HG03432 (cell line): ENCODE measurements at regions not wholly inside any gene's neighbourhood (a gene's known extent, or its start where the extent isn't known, plus 50 kb on each side); places are given as distances from the start of the nearest gene placed in this dataset.

Experiments
- ATAC-seq: cut with Tn5 transposase; IDR thresholded peaks from one replicate; pipeline ENCODE4 v1.9.1; 2021; ENCODE audit warnings: mild to moderate bottlenecking, moderate library complexity; ENCODE audit not compliant: unreplicated experiment

DNA sequence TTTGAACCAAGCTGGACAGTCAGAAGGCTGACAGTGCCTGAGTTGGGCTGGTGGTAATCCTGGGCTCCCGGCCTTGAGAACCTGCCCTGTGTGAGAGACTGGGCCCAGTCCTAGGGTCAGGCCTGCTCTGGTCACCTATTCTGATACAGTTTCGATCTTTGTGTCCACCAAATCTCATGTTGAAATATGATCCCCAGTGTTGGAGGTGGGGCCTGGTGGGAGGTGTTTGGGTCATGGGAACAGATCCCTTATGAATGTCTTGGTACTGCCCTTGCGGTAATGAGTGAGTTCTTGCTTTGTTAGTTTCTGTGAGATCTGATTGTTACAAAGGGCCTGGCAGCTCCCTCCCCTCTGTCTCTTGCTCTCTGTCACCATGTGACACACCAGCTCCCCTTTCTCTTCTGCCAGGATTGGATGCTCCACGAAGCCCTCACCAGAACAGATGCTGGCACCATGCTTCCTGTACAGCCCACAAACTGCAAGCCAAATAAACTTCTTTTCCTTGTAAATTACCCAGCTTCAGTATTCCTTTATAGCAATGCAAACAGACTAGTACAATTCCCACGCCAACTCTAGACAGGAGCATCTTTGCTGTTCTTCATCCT is 111.8 kb upstream of the ZNF438 start:
- no peak for ATAC-seq

GRCh38 chr10:31145986-31146385 is 114.3 kb upstream of the ZNF438 start:
- ATAC-seq = no peak

DNA sequence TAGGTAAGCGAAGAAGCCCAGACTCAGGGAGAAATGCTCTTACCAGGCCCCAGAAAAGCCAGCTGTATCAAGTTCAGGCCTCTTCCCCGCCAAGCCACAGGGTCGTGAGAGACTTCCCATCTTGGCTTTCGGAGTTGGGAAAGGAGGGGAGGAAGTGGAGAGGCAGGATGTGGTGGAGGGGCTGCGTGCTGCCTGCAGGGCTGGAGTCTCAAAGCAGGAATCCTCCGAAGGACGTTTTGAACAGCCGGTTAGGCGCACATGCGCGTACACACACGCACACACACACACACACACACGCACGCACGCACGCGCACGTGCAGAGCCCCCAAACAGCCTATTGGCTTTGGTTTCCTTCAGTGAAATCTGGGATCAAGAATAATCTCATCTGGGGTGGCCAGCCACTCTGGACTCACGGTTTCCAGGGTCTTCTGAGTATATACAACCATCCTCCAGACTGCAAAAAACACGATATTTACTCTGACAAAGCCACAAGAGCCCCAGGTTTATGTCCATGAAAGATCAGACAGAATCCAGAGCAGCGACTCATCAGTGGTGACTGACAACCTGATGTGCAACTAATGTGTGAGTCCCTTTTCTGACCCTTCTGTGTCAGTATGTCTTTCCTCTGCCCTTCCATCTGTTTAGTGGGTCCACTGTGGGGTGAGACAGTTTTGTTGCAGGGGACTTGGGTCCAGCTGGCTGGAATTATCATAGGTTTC is 115.0 kb upstream of the ZNF438 start:
- ATAC-seq = no peak

DNA sequence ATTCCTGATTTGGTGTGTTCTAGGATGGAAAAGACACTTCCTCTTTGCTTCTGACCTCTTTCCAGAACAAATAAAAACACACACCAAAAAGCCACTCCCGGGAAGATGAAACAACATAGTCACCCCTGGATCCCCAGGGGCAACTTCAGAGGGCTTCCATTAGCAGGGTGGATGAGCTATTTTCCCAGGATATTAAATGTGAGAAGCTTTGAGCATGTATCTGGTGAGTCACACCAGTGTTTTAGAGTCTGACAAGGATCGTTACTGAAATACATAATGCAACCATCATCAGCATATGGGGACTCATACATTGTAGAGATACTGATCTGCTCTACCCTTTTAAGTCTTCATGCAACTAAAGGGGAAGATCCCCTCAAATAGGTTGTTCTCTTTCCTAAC is 115.5 kb upstream of the ZNF438 start:
- ATAC-seq = no peak

DNA sequence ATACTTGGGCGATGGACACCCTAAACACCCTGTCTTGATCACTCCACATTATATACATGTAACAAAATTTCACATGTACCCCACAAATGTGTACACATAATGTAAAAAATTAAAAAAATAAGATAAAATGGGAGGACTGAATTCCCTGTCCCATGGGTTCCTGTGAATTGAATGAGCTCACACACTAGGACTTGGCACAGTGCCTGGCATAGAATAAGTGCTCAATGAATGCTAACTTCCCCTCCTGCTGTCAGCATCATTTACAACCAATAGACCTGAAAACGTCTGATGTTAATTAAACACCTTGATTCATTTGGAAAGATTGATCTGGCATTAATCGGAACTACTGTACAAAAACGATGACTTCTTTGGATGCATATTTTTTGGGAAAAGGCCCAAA is 117.3 kb upstream of the ZNF438 start:
- ATAC-seq = no peak

DNA sequence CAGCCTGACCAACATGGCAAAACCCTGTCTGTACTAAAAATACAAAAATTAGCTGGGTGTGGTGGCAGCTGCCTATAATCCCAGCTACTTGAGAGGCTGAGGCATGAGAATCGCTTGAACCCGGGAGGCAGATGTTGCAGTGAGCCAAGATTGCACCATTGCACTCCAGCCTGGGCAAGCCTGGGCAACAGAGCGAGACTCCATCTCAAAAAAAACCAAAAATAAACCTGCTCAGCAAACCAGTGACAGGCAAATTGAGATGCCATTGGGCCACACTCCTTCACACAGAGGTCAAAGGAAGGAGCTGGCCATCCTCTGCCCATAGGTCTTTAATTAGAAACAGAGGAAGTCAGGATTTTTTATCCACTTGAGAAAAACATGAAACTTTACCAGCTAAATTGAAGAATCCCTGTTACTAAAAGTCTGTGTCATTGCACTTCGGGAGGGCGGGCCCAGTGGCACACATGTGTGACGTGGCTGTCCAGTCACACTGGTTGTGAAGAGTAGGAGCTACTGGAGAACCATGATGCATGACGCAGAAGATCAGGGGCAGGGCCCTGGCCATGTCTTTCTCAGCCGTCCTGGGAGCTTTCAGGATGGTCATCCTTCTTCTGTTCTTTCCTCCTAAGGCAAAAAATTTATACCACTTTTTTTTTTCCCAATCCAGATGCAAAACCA is 118.3 kb upstream of the ZNF438 start:
- ATAC-seq = no peak

DNA sequence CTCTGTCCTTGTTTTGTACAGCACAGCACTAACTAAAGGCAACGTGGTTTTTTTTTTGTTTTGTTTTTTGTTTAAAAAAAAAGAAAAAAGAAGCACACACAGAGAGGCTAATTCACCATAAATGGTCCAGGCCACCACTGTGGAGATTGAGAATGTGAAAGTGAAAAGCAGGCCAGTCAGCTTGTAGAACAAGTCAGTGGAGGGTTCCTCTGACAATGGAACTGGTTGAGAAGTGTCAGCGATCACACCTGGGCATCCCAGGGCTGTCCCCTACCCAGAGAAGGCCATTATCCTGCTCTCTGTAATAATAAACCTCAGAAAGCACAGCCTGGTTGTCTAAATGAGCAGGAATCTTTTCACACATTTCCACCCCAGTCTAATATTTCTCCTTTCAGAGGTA is 119.6 kb upstream of the ZNF438 start:
- no peak for ATAC-seq

DNA sequence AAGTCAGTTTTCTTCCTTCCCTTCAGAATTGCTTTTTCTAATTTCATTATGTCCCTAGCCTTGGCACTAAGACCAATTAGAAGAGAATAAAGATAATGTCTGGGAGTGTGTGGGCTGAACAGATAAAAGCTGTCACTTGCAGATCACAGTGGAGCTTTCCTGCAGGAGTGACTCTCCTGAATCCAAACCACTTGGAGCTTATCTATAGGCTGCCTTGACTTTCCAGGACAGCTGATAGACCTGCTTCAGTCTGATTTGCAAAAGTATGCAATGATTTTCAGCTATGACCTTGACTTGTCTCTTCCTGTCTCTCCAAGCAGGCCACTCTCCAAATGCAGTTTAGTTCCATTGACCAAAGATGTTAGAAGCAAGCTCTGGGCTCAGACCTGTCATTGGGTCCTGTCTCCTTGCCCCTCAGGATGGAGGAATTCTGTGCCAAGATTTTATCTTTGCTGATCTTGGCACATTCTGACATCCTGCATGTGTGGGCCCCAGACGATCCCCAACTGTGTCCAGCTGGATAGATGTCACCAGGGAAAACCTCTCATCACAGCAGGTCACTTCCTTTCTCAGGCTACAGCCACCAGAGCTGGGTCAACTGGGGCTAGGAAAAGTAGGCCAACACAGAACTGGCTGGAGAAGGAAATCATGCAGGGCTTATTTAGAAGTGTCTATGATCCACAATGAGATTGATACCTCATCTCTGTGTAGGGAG is 120.9 kb upstream of the ZNF438 start:
- no peak for ATAC-seq

GRCh38 chr10:31153161-31153560 is 121.5 kb upstream of the ZNF438 start:
- no peak for ATAC-seq

GRCh38 chr10:31153692-31154091 is 122.0 kb upstream of the ZNF438 start:
- ATAC-seq = no peak

DNA sequence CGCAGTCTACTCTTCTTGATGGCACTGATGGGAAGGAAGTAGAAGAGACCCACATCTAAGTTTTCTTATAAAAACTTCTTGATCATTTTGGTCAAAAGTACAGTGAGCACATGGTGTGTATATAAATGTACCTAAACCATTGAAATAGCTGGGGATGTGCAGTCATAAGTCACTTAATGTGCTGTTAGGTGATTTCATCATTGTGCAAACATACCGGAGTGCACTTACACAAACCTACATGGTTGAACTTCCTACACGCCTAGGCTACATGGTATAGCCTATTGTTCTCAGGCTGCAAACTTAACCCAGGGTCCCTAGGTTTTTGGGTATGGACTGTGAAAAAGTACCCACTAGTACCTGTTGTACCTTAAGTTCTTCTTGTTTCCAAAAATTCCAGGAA is 123.3 kb upstream of the ZNF438 start:
- no peak for ATAC-seq

GRCh38 chr10:31157123-31158010 is 125.7 kb upstream of the ZNF438 start:
- no peak for ATAC-seq

GRCh38 chr10:31158011-31158658 is 126.5 kb upstream of the ZNF438 start:
- no peak for ATAC-seq

DNA sequence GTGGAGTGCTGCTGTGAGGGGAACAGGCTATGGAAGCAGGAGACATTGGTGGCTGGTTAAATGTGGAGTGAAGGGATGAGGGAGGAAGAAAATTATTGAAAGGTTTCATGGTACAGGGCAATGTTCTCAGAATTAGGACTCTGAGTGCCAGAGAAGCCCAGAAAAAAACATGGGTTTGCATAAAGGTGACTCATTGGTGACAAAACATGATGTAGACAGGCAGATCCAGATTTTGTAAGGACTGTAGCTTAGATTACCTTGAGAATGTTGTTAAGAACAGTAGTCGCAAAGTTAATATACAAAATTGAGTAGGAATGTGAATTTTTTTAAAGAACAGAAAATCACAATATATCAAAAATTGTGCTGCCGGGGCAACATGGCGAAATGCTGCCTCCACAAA is 134.9 kb upstream of the ZNF438 start:
- no peak for ATAC-seq

DNA sequence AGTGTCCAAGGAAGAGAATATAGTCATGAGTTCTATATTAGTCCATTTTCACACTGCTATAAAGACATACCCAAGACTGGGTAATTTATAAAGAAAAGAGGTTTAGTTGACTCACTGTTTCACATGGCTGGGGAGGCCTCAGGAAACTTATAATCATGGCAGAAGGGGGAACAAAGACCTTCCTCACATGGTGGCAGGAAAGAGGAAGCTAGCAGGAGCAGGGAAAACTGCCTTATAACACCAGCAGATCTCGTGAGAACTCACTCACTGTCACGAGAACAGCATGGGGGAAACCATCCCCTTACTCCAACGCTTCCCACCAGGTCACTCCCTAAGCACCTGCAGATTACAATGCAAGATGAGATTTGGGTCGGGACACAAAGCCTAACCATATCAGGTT is 139.0 kb upstream of the ZNF438 start:
- no peak for ATAC-seq

DNA sequence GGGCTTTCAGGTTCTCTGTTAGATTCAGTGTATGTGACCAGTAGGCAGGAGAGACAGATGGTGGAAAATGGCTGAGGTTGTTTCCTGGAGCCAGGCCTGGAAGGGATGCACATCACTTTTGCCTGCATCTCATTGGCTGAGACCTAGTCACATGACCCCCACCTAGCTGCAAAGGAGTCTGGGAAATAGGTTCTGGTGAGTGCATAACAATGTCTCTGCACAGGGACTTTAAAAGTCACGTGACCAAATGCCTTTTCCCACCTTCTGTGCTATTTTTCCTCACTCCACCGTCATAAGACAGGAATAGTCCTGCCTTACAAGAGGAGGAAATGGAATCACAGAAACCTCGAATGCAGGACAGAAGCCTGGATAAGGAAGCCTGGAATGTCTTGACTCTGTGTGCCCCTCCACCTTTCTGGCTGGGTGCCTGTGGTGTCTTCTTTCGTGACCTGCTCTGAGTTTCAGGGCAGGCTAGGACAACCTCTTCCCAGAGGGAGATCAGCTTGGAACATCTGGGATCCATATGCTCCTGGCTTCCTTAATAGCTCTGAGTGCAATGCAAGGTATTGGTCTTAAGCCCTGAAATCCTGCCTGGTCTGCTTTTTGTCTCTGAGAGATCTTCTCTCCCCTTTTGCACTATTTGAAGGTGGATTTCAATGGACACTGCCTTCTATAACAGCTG is 139.9 kb upstream of the ZNF438 start:
- no peak for ATAC-seq

GRCh38 chr10:31172925-31173324 is 141.3 kb upstream of the ZNF438 start:
- no peak for ATAC-seq

DNA sequence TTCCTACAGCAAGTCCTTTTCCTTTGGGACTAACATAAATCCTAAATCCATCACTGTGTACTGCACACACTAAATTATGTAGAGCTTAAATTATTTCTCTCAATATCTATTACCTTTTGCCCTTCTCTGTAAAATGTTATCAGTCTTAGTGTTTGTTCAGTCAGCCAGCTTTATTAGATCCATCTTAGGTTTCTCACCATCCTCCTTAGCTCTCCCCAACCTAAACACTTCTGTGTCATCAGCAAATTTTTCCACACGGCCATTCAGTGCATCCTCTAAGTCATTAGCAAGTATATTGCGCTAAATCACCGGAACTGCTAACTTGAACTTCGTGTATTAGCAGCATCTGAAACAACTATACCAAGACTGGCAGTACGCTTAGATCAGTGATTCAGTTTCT is 142.1 kb upstream of the ZNF438 start:
- ATAC-seq = no peak

DNA sequence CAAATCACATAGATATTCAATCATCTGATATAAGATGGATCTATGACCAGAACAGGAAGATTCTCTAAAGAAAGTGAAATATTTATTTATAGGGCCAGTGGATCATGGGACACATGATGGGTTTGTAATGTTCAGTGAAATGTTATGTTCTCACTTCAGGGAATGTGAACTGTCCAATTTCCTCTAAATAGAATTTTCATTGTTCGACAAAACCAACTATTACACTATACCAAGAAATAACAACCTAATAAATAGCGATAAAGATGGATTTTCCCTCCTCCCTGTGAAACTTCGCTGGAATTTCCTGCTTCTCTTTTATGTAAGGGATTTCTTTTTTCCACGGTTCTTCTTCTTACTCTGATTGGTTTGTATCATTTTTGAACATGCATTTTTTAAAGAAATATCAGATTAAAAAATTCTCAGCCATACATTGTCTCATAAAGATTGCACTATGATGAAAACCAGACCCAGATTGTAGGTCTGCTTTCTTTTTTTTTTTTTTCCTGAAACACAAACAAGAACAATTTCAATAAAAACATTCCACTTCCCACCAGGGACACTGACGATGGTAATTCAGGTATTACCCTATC is 139.8 kb upstream of the ZEB1 start:
- ATAC-seq = no peak
